Breast epithelium (tissue), 3 donors: ENCODE measurements at regions not wholly inside any gene's neighbourhood (a gene's known extent, or its start where the extent isn't known, plus 50 kb on each side); places are given as distances from the start of the nearest gene placed in this dataset.

Experiments
- POLR2AphosphoS5 ChIP-seq, 3 donors: sonication (generic); formaldehyde crosslinking; IDR thresholded peaks; one replicate each; pipeline ENCODE4 v1.6.1; 2017; ENCODE audit warnings: antibody characterized with exemption in 3 of 3
- TF ChIP-seq, protein P1 (sequence below), 3 donors: fragments of 450-650 bp; IDR thresholded peaks; one replicate each; pipeline ENCODE4 v1.5.1; 2016 to 2017; ENCODE audit warnings: antibody characterized with exemption in 3 of 3, mild to moderate bottlenecking in 3 of 3, moderate library complexity in 3 of 3

DNA sequence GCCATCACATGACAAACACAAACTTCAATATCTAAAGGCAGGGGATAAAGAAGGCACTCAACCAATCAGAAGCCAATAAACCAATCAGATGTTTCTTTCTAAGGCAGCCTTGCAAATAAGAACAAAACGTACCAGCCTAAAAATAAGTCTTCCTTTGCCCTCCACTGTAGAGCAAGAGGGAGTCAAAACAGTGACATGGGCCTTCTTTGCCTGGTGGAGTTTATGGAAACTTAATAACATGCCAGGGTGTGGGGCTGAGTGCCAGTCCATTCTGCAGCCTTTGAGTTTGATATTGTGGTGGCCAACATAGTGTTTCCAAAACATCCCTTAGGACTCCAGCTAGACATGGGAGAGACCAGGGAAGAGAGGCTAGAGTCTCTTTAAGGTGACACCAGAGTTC lies 126.1 kb upstream of the NECTIN1 start:
- TF ChIP-seq, protein P1, sequence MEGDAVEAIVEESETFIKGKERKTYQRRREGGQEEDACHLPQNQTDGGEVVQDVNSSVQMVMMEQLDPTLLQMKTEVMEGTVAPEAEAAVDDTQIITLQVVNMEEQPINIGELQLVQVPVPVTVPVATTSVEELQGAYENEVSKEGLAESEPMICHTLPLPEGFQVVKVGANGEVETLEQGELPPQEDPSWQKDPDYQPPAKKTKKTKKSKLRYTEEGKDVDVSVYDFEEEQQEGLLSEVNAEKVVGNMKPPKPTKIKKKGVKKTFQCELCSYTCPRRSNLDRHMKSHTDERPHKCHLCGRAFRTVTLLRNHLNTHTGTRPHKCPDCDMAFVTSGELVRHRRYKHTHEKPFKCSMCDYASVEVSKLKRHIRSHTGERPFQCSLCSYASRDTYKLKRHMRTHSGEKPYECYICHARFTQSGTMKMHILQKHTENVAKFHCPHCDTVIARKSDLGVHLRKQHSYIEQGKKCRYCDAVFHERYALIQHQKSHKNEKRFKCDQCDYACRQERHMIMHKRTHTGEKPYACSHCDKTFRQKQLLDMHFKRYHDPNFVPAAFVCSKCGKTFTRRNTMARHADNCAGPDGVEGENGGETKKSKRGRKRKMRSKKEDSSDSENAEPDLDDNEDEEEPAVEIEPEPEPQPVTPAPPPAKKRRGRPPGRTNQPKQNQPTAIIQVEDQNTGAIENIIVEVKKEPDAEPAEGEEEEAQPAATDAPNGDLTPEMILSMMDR (IDR thresholded peaks at IDR 0.05) = no peak
- no peak for TF ChIP-seq POLR2AphosphoS5 (IDR thresholded peaks at IDR 0.05)
